ENCODE measurements at regions not wholly inside any gene's neighbourhood (a gene's known extent, or its start where the extent isn't known, plus 50 kb on each side); places are given as distances from the start of the nearest gene placed in this dataset.

DNA sequence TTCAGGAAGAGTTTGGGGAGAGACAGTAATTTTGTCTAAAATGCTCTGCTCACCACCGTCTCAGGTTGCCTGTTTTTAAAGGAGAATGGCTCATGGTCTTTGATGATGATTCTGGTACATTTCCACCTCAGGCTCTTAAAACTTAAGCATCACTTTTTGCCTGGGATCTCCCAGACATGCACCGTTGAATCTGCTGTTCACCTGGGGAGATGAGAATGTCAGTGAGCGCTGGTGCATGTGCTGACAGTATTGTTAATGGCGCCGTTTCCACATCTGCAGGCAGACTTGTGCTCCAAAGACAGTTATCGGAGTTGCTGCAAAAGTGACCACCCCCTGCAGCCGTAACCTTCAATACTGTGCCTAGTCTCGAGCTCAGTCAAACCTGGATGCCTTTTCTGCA is 219.0 kb upstream of the TPM1 start:
- no peak for DNase-seq

DNA sequence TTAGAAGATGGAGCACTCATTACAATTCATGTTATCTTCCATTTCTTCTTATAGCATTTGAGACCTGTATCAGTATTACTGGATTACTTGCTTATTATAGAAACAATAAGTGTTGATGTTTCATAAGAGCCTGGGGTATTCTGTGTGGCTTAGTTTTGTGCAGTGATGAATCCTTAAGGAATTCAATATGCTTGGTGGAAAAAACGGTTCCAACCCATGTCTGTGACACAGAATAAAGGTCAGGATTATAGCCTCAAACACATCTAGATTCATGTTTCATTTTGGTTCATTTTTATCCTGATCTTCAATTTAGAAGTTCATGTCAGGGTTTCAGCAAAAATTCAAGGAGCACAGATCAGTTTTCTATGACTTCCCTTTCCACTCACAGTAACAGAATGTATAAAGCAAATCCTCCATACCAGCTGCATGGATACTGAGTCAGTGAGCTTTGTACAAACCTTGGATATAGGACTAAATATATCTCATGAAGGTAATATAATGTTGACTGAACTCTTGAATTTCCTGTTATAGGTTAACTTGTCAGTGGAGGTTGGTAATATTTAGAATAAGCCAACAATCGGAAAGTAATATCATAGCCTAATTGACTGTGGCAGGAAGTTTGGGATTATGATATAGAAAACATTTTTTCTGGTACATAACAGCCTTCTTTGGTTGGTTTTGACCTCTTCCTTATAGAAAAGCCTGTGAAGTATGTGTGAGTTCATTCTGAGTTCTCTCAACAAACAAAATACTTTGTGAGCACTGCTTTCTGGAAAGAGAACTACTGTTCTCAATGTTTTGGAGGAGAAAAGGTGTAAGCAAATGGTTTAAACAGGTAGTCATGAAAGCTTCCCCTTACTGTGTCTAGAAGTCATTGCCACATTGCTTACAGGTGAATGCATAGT is 218.2 kb upstream of the TPM1 start:
- DNase-seq = no peak

- no peak for DNase-seq
Observed at GRCh38 chr15:62825191-62825590, 217.4 kb upstream of the TPM1 start.

- no peak for DNase-seq
Observed at GRCh38 chr15:62826561-62826960, 216.0 kb upstream of the TPM1 start.

DNA sequence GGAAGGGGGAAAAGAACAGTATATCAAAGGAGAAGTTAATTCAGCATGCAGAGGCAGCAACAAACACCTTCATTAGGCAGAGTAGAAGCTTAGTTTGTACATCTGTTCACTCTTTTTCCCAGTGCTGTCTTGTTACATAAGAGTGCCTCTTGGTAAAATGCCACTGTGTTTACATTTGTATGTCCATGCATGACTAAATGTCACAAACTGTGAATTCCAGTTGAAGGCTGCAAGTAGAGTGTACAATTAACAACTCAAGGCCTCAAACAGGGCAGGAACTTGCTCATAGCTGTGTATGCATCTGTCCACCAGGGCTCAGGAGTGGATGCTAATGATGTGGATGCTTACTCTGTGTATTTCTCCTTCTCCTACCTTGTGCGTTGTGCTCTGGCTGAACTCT is 214.2 kb upstream of the TPM1 start:
- no peak for DNase-seq

- DNase-seq = no peak
Observed at GRCh38 chr15:62832231-62832630, 210.3 kb upstream of the TPM1 start.

DNA sequence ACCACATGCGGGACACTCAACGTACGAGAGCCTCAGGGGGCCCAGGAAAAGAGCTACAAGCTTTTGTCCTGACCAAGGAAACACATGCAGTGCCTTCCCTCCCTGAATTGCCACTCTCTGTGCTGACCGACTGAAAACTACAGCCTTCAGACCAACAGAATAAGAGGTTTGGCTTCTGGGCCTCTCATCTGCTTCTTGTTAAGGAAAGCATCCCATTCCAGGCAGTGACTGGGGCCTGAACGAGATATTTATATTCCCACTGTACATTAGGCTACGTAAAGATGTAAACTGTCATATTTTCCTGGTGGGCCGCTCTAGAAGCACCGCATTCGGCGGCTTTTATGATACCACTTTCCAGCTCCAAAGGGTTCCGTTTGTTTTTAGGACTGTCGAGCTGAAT is 208.9 kb upstream of the TPM1 start:
- DNase-seq = no peak

- DNase-seq = no peak
Observed at GRCh38 chr15:62834686-62835329, 207.7 kb upstream of the TPM1 start.

GRCh38 chr15:62835351-62835750 is 207.2 kb upstream of the TPM1 start:
- no peak for DNase-seq

GRCh38 chr15:62835762-62836161 is 206.8 kb upstream of the TPM1 start:
- DNase-seq = no peak

- DNase-seq = no peak
Observed at GRCh38 chr15:62840526-62841268, 201.8 kb upstream of the TPM1 start.

DNA sequence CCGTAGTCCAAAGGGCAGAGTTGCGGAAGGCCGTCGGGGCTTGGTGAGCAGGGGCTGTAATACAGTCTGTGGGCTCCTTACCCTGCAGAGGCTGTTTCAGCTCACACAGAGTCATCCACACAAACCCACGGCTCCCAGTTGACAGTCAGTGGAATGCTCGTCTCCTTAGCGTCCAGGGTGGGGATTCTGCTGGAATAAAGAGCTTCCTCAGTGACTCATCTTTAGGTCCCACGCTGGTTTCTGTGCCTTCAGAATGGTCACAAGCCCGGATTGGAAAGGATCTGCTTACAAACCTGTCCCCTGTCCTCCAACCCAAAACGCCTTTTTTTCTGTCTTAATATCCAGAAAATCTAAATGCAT is 201.3 kb upstream of the TPM1 start:
- no peak for DNase-seq

- DNase-seq = no peak
Observed at GRCh38 chr15:62841891-62842559, 200.5 kb upstream of the TPM1 start.

GRCh38 chr15:62843311-62843710 is 199.2 kb upstream of the TPM1 start:
- DNase-seq = no peak

- no peak for DNase-seq
Observed at GRCh38 chr15:62844564-62845240, 197.8 kb upstream of the TPM1 start.

DNA sequence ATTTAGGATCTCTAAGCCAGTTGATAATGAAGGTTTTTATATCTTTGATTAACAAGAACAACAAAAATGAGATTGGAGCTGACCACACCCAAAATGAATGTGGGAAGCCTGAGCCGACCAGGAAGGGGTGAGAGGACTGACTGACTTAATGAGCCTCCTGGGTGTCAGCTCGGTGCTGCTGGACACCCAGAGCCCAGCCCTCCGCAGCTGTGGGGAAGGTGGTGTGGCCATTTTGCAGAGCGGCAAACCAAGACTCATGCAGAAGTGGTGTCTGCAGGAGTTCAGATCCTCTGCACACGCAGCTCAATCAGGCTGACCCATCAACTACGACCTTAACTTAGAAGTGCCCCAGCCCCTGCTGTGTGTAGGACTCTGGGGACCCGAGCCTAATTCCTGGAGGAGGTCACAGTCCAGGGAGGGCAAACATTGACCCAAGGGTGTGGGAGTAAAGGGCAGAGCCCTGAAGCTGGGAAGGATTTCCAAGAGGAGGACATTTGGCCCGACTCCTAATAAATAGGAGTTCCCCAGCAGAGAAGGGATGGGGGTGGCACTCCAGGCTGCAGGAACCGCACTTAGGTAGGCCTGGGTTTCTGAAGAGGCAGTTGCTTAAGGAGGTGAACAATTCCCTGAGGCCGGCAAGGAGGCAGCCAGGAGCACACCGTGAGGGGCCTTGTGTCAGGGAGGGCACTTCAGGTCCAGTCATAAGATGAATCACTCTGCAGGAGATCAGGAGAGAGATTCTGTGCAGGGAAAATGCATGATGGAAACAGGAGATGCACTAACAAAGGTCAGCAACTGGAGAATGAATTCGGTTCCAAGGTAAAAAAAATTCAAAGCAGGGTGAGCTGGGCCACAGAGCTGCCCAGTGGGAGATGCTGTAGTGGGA is 197.1 kb upstream of the TPM1 start:
- no peak for DNase-seq

DNA sequence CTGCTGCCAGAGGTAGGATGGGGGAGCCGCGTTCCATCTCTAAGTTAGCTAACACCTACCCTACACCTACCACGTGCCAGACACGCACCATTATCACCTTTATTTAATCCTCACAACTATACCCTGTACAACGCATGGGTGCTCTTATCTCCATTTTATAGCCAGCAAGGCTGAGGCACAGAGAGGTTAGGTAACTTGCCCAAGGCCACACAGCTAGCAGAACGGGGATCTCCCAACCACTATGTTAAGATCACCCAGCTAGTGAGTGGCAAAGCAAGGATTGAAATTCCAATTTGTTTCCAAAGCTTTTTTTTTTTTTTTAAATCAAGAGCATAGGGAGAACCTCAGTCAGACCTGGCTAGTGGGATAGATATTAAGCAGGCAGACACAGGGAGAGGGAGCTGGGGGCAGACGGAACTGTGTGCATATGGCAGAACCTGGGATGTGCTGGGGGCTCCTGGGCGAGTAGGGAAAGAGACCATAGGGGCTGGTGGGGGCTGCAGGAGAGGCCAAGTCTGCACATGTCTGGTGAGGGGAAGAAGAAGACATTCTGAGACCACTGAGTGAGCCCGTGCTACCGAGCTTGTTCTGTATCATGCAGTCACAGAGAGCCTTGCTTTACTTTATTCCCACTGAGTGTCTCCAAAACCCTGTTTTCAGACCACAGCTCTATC is 196.3 kb upstream of the TPM1 start:
- no peak for DNase-seq

DNA sequence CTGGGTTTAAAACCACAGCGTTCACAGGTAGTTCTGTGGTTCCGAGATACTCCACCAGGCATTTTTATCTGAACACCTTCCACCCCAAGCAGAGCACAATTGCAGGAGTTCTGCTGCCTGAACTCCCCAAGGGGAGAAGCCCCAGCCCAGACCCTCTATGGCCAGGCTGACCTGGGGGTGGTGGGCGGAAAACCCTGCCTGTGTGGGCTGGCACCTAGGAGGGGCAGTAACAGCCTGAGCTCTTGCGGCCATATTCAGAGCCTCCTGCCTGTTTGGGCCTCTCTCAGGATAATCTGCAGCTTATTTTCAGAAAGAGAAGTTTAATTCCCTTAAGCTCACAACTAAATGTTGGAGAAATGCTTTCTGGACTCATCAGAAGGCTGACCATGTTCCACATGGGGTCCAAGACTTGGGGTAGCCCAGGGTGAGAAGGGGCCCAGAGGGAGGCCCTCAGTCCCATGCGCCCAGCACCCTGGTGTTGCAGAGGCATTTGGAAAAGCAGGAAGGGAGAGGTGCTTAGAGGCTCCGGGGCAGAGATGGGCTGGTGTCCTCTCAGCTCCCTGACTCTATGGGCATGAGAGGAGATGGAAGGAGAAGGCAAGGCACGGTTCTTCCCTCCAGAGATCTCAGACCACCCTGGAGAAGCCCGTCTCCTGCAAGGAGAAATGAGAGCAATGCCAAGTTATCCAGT is 195.6 kb upstream of the TPM1 start:
- DNase-seq = no peak

DNA sequence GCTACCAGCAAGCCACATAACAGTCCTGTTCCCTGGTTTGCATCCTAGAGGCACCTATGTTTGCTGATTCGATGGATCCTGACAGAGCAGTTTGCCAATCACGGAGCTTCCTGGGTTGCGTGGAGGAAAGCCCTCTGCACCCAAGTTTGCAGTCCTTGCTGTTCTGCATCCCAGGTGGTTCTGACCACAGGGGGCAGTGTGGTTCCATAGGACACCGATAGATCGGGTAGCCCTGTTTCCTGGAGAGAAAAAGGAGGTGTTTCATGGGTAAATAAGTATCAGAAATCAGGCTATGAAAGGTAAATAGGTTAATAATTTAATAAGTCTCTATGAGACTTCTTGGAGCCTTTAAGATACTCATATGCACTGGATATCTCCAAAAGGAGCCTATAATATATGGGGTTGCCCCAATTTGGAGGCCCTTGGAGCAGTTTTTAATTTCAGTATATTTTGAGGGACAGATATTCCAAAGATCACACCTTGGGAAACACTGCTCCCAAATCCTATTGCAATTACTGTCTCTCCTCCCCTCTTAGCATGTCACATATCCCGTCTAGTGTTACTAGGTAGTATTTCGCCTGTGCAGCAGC is 194.6 kb upstream of the TPM1 start:
- peak; percentile 42 for DNase-seq

DNA sequence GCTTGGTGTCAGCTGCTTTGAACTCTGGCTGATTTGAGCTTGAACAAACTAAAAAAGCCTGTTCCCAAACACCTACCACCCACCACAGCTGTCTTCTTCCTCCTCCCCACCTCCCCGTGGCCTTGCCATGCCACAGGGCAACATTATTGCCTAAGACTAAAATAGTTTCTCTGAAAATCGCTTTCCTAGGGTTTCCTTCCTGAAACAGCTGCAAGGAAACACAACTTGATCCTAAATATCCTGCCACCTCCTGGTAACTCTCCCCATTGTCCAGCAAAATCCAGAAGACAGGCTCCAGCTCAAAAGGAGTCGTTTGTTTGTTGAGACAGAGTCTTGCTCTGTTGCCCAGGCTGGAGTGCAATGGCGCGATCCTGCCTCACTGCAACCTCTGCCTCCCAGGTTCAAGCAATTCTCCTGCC is 193.9 kb upstream of the TPM1 start:
- DNase-seq = no peak

Data from stimulated activated CD4-positive, alpha-beta T cell treated with anti-CD3 and anti-CD28 coated beads, Interleukin-4, amount 100 ng/mL, for 24 hours (primary cell).